Ishikawa (cell line): ENCODE measurements at regions not wholly inside any gene's neighbourhood (a gene's known extent, or its start where the extent isn't known, plus 50 kb on each side); places are given as distances from the start of the nearest gene placed in this dataset.

Experiments used
- CEBPB ChIP-seq: IDR thresholded peaks from 2 replicates; pipeline ENCODE4 v1.6.1; 2012
- CREB1 ChIP-seq: IDR thresholded peaks from 2 replicates; pipeline ENCODE4 v1.6.1; 2012; ENCODE audit warnings: low read depth
- EGR1 ChIP-seq: IDR thresholded peaks from 2 replicates; pipeline ENCODE4 v1.6.1; 2012
- EP300 ChIP-seq: IDR thresholded peaks from 2 replicates; pipeline ENCODE4 v1.6.1; 2012; ENCODE audit warnings: borderline replicate concordance
- NFIC ChIP-seq: IDR thresholded peaks from 2 replicates; pipeline ENCODE4 v1.6.1; 2012
- RAD21 ChIP-seq: IDR thresholded peaks from 2 replicates; pipeline ENCODE4 v1.6.1; 2012; ENCODE audit warnings: low read depth
- TCF12 ChIP-seq: IDR thresholded peaks from 2 replicates; pipeline ENCODE4 v1.6.1; 2012; ENCODE audit warnings: low read depth
- YY1 ChIP-seq: IDR thresholded peaks from 2 replicates; pipeline ENCODE4 v1.6.1; 2012; ENCODE audit warnings: low read depth

- TF ChIP-seq NFIC, result no peak
- no peak for TF ChIP-seq TCF12
- TF ChIP-seq EGR1, result no peak
- no peak for TF ChIP-seq CREB1
- no peak for TF ChIP-seq EP300
- no peak for TF ChIP-seq CEBPB
- TF ChIP-seq RAD21, result no peak
- no peak for TF ChIP-seq YY1
Observed at GRCh38 chr18:8554354-8554753, 54.9 kb upstream of the RAB12 start.

DNA sequence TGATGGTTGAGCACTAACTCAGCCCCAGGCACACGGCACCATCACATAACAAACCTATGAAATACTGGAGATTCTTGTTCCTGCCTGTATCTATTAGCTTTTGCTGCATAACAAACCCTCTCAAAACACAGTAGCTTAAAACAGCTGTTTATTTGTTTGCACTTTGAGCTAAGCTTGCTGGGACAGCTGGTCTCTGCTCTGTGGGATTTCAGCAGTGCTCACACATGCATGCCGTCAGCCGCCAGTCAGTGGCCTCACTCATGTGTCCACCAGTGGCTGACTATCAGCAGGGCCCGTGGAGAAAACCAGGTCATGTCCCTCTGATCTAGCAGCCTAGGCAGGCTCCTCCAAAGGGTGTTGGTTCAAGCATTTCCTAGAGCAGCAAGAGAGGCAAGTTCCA is 52.8 kb upstream of the RAB12 start:
- TF ChIP-seq EP300, result no peak
